ENCODE measurements at regions not wholly inside any gene's neighbourhood (a gene's known extent, or its start where the extent isn't known, plus 50 kb on each side); places are given as distances from the start of the nearest gene placed in this dataset.

- no peak overlapping the region for H3K27ac ChIP-seq (ENCODE audit: low read depth, low read length)
- H3K9me3 ChIP-seq (ENCODE audit: low read length): no peaks in the 10 kb centered on the region
- no peaks in the 10 kb centered on the region for H3K27me3 ChIP-seq (ENCODE audit: control insufficient read depth in 1 of 2, insufficient read depth in 2 of 2, low read length in 2 of 2)
- H3K4me1 ChIP-seq (ENCODE audit: insufficient read depth, low read length): no peaks in the 10 kb centered on the region
- H3K4me3 ChIP-seq (ENCODE audit: low read depth in 1 of 2, low read length in 2 of 2): no peak overlapping the region
- H3K9ac ChIP-seq (ENCODE audit: low read length): no peak overlapping the region
- H3K36me3 ChIP-seq (ENCODE audit: insufficient read depth, low read length): no peaks in the 10 kb centered on the region
These were observed 655.9 kb upstream of the TENM4 start for GRCh38 chr11:80096736-80097135.

DNA sequence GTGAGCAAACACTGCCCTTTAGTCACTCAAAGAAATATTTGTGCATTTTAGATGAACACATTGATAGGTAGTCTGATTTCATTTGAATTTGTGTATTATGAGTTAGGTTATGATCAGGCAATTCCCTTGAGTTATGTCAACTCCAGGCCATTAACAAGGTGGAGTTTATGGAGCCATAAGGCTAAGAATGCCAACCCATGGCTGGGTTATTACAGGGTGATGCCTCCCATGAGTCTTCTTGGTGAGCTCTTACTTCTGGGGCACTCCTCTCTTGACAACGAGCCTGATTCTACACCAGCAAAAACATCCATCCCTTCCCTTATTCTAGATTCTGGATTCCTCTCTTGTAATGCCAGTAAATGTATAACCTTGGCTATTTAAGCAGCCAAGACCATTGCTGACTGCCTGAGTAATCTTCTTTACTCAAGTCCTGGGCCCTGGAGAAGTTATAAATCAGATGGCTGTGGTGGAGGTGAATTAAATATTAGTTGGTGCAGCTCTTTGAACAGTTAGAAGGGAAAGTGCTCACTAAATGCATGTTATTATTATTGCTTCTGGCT is 645.7 kb upstream of the TENM4 start:
- H3K4me1 ChIP-seq (ENCODE audit: insufficient read depth, low read length): no peaks in the 10 kb centered on the region
- H3K27me3 ChIP-seq (ENCODE audit: control insufficient read depth in 1 of 2, insufficient read depth in 2 of 2, low read length in 2 of 2): no peaks in the 10 kb centered on the region
- H3K36me3 ChIP-seq (ENCODE audit: insufficient read depth, low read length): no peaks in the 10 kb centered on the region
- no peaks in the 10 kb centered on the region for H3K9me3 ChIP-seq (ENCODE audit: low read length)
- no peak overlapping the region for H3K4me3 ChIP-seq (ENCODE audit: low read depth in 1 of 2, low read length in 2 of 2)
- H3K27ac ChIP-seq (ENCODE audit: low read depth, low read length): no peak overlapping the region
- H3K9ac ChIP-seq (ENCODE audit: low read length): no peak overlapping the region

DNA sequence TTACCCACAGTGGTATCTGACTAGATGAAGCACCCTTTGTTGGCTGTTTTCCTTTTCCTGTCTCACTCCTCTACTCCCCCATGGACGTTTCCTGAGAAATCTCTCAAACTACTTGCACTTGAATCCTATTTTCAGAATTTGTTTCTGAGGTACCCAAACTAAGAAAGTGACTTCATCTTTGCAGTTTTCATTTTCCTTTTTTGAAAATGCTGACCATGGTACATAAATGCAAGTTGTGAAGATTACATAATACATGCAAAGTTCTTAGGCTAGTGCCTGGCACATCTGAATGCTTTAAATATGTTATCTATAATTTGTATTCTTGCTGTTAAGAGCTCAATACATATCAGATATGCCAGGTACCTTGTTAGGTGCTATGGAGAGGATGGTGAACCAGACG is 644.7 kb upstream of the TENM4 start:
- no peaks in the 10 kb centered on the region for H3K4me1 ChIP-seq (ENCODE audit: insufficient read depth, low read length)
- H3K36me3 ChIP-seq (ENCODE audit: insufficient read depth, low read length): no peaks in the 10 kb centered on the region
- no peaks in the 10 kb centered on the region for H3K9me3 ChIP-seq (ENCODE audit: low read length)
- no peak overlapping the region for H3K27ac ChIP-seq (ENCODE audit: low read depth, low read length)
- H3K27me3 ChIP-seq (ENCODE audit: control insufficient read depth in 1 of 2, insufficient read depth in 2 of 2, low read length in 2 of 2): no peaks in the 10 kb centered on the region
- H3K9ac ChIP-seq (ENCODE audit: low read length): no peak overlapping the region
- no peak overlapping the region for H3K4me3 ChIP-seq (ENCODE audit: low read depth in 1 of 2, low read length in 2 of 2)

DNA sequence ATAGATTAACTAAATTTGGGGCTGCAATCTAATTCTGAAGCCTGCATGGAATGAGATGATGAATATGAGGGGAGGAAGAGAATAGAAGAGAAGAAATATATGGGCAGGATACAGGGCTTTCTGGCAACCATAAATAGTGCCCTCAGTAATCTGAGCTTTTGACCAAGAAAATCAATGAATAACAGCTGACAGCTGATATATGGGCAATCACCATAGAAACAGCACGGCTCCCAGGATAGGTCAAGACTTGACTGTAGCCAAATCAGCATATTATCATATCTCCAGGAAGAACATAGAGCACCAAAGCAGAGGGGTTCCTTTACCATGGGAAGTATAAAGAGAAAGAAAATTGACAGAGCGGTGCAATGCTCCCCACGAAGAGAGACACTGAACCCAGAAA is 643.8 kb upstream of the TENM4 start:
- Histone ChIP-seq H3K36me3 (ENCODE audit: insufficient read depth, low read length) (no peaks in the 10 kb centered on the region), H3K27ac (ENCODE audit: low read depth, low read length) (no peak overlapping the region), H3K4me1 (ENCODE audit: insufficient read depth, low read length) (no peaks in the 10 kb centered on the region), H3K4me3 (ENCODE audit: low read depth in 1 of 2, low read length in 2 of 2) (no peak overlapping the region), H3K27me3 (ENCODE audit: control insufficient read depth in 1 of 2, insufficient read depth in 2 of 2, low read length in 2 of 2) (no peaks in the 10 kb centered on the region), H3K9ac (ENCODE audit: low read length) (no peak overlapping the region), H3K9me3 (ENCODE audit: low read length) (no peaks in the 10 kb centered on the region)

DNA sequence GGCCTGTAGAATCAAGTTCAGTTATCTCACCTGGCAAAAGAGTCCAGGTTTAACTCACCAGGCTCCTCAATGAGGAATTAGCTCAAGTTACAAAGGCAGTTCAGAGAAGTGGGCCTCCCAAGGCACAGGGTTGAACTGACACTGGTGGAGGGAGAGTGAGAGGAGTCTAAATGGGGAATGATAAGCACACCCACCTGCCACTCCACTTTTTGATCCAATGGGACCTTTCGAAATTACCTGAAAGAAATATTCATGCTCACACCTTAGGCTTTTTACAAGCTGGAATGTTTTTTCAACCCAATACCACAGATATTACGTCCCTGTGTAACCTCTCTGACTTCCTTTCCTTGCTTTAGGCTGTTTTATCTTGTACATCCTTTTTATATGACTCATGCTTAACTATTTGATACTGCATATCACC is 642.7 kb upstream of the TENM4 start:
- Histone ChIP-seq H3K36me3 (ENCODE audit: insufficient read depth, low read length) (no peaks in the 10 kb centered on the region), H3K9me3 (ENCODE audit: low read length) (no peaks in the 10 kb centered on the region)

GRCh38 chr11:80082406-80082805 is 641.6 kb upstream of the TENM4 start:
- Histone ChIP-seq H3K4me3 (ENCODE audit: low read depth in 1 of 2, low read length in 2 of 2) (no peak overlapping the region), H3K27me3 (ENCODE audit: control insufficient read depth in 1 of 2, insufficient read depth in 2 of 2, low read length in 2 of 2) (no peaks in the 10 kb centered on the region), H3K36me3 (ENCODE audit: insufficient read depth, low read length) (no peaks in the 10 kb centered on the region), H3K27ac (ENCODE audit: low read depth, low read length) (no peak overlapping the region), H3K9me3 (ENCODE audit: low read length) (no peaks in the 10 kb centered on the region), H3K4me1 (ENCODE audit: insufficient read depth, low read length) (no peaks in the 10 kb centered on the region), H3K9ac (ENCODE audit: low read length) (no peak overlapping the region)

More for the DNA sequence above, 642.7 kb upstream of the TENM4 start:
- H3K4me3 ChIP-seq (ENCODE audit: low read depth in 1 of 2, low read length in 2 of 2): no peak overlapping the region
- H3K4me1 ChIP-seq (ENCODE audit: insufficient read depth, low read length): no peaks in the 10 kb centered on the region
- no peak overlapping the region for H3K27ac ChIP-seq (ENCODE audit: low read depth, low read length)
- no peak overlapping the region for H3K9ac ChIP-seq (ENCODE audit: low read length)
- no peaks in the 10 kb centered on the region for H3K27me3 ChIP-seq (ENCODE audit: control insufficient read depth in 1 of 2, insufficient read depth in 2 of 2, low read length in 2 of 2)

- Histone ChIP-seq H3K9ac (ENCODE audit: low read length) (no peak overlapping the region), H3K36me3 (ENCODE audit: insufficient read depth, low read length) (no peaks in the 10 kb centered on the region)
These were observed 636.3 kb upstream of the TENM4 start for GRCh38 chr11:80077113-80077512.

GRCh38 chr11:80074837-80075236 is 634.0 kb upstream of the TENM4 start:
- H3K36me3 ChIP-seq (ENCODE audit: insufficient read depth, low read length): no peaks in the 10 kb centered on the region
- no peak overlapping the region for H3K27ac ChIP-seq (ENCODE audit: low read depth, low read length)
- no peak overlapping the region for H3K4me3 ChIP-seq (ENCODE audit: low read depth in 1 of 2, low read length in 2 of 2)
- H3K4me1 ChIP-seq (ENCODE audit: insufficient read depth, low read length): no peaks in the 10 kb centered on the region
- no peaks in the 10 kb centered on the region for H3K9me3 ChIP-seq (ENCODE audit: low read length)
- no peak overlapping the region for H3K9ac ChIP-seq (ENCODE audit: low read length)
- no peaks in the 10 kb centered on the region for H3K27me3 ChIP-seq (ENCODE audit: control insufficient read depth in 1 of 2, insufficient read depth in 2 of 2, low read length in 2 of 2)

More at GRCh38 chr11:80077113-80077512, 636.3 kb upstream of the TENM4 start:
- Histone ChIP-seq H3K27ac (ENCODE audit: low read depth, low read length) (no peak overlapping the region), H3K9me3 (ENCODE audit: low read length) (no peaks in the 10 kb centered on the region), H3K27me3 (ENCODE audit: control insufficient read depth in 1 of 2, insufficient read depth in 2 of 2, low read length in 2 of 2) (no peaks in the 10 kb centered on the region), H3K4me3 (ENCODE audit: low read depth in 1 of 2, low read length in 2 of 2) (no peak overlapping the region), H3K4me1 (ENCODE audit: insufficient read depth, low read length) (no peaks in the 10 kb centered on the region)

- Histone ChIP-seq H3K36me3 (ENCODE audit: insufficient read depth, low read length) (no peaks in the 10 kb centered on the region), H3K27me3 (ENCODE audit: control insufficient read depth in 1 of 2, insufficient read depth in 2 of 2, low read length in 2 of 2) (no peaks in the 10 kb centered on the region), H3K4me1 (ENCODE audit: insufficient read depth, low read length) (no peaks in the 10 kb centered on the region), H3K27ac (ENCODE audit: low read depth, low read length) (no peak overlapping the region), H3K9ac (ENCODE audit: low read length) (no peak overlapping the region), H3K9me3 (ENCODE audit: low read length) (no peaks in the 10 kb centered on the region), H3K4me3 (ENCODE audit: low read depth in 1 of 2, low read length in 2 of 2) (no peak overlapping the region)
These were observed 625.5 kb upstream of the TENM4 start for GRCh38 chr11:80066291-80066690.

GRCh38 chr11:80065086-80065485 is 624.3 kb upstream of the TENM4 start:
- no peak overlapping the region for H3K27ac ChIP-seq (ENCODE audit: low read depth, low read length)
- no peaks in the 10 kb centered on the region for H3K9me3 ChIP-seq (ENCODE audit: low read length)
- H3K9ac ChIP-seq (ENCODE audit: low read length): no peak overlapping the region
- no peaks in the 10 kb centered on the region for H3K27me3 ChIP-seq (ENCODE audit: control insufficient read depth in 1 of 2, insufficient read depth in 2 of 2, low read length in 2 of 2)
- H3K36me3 ChIP-seq (ENCODE audit: insufficient read depth, low read length): no peaks in the 10 kb centered on the region
- H3K4me1 ChIP-seq (ENCODE audit: insufficient read depth, low read length): no peaks in the 10 kb centered on the region
- no peak overlapping the region for H3K4me3 ChIP-seq (ENCODE audit: low read depth in 1 of 2, low read length in 2 of 2)

DNA sequence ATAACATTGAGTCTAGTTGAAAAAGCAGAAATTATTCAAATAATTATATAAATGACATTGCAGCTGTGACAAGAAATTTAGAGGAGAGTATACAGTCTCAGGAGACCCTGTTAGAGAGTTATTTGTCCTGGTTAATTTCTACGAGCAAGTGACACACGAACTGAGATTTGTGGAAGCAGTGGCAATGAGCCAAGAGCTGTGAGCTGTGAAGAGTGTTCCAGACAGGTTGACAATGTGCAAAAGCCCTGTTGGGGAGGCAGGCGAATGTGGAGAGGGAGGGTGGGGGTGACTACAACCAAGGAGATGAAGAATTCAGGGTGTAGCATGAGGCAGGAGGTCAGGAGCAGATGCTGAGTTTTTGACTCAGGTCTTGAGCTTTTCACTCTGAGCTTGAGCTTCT is 620.2 kb upstream of the TENM4 start:
- no peak overlapping the region for H3K27ac ChIP-seq (ENCODE audit: low read depth, low read length)
- H3K36me3 ChIP-seq (ENCODE audit: insufficient read depth, low read length): no peaks in the 10 kb centered on the region
- no peak overlapping the region for H3K9ac ChIP-seq (ENCODE audit: low read length)
- no peaks in the 10 kb centered on the region for H3K27me3 ChIP-seq (ENCODE audit: control insufficient read depth in 1 of 2, insufficient read depth in 2 of 2, low read length in 2 of 2)
- no peaks in the 10 kb centered on the region for H3K4me1 ChIP-seq (ENCODE audit: insufficient read depth, low read length)
- no peak overlapping the region for H3K4me3 ChIP-seq (ENCODE audit: low read depth in 1 of 2, low read length in 2 of 2)
- H3K9me3 ChIP-seq (ENCODE audit: low read length): no peaks in the 10 kb centered on the region

DNA sequence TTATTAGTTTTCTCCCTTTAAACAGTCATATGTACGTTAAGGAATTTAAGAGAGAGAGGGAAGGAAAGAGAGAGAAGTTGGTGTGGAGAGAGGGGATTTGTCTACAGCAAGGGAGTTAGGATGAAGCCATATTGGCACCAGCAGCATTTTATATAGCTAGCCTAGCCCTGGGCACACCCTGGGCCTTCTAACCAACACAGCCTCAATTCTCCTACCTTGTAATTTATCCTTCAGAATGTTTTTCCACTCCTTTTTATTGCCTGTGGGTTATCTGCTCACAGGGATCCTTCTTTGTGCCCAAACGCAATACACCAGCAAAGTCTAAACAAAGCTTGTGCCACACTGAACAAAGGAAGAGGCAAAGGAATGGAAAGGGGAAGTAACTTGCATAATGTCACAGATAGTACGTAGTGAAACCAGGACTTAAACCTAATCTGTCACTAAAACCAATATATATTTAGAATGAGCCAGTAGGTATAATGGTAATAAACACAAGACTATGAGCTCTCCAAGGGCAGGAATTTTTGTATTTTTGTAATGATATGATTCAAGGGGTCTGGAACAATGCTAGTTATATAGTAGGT is 613.8 kb upstream of the TENM4 start:
- Histone ChIP-seq H3K27me3 (ENCODE audit: control insufficient read depth in 1 of 2, insufficient read depth in 2 of 2, low read length in 2 of 2) (no peaks in the 10 kb centered on the region), H3K4me3 (ENCODE audit: low read depth in 1 of 2, low read length in 2 of 2) (no peak overlapping the region), H3K9me3 (ENCODE audit: low read length) (no peaks in the 10 kb centered on the region), H3K4me1 (ENCODE audit: insufficient read depth, low read length) (no peaks in the 10 kb centered on the region), H3K9ac (ENCODE audit: low read length) (no peak overlapping the region), H3K36me3 (ENCODE audit: insufficient read depth, low read length) (no peaks in the 10 kb centered on the region), H3K27ac (ENCODE audit: low read depth, low read length) (no peak overlapping the region)

Measured in muscle layer of colon (tissue), 2 donors.